GM18505 (cell line): ENCODE measurements at regions not wholly inside any gene's neighbourhood (a gene's known extent, or its start where the extent isn't known, plus 50 kb on each side); places are given as distances from the start of the nearest gene placed in this dataset.
"Not testable (repeated sequence)": the region's sequence is repeated elsewhere in the genome, so short reads cannot be mapped to it uniquely, and the experiment has no call there.

Source experiments
- ATAC-seq: cut with Tn5 transposase; IDR thresholded peaks from one replicate; pipeline ENCODE4 v1.9.1; 2021; ENCODE audit not compliant: unreplicated experiment
- POLR2A ChIP-seq: IDR thresholded peaks from 4 replicates; pipeline ENCODE4 v1.6.1; 2011; ENCODE audit warnings: borderline replicate concordance; ENCODE audit not compliant: insufficient read depth, insufficient read length; ENCODE audit errors: extremely low read depth

- no peak for ATAC-seq
- TF ChIP-seq POLR2A = no peak
Measured at GRCh38 chr5:18799482-18800128, 1165.3 kb downstream of the TAF11L14 start.

GRCh38 chr5:18800293-18801025 is 1166.2 kb downstream of the TAF11L14 start:
- TF ChIP-seq POLR2A = no peak
- no peak for ATAC-seq

GRCh38 chr5:18801413-18801812 is 1167.2 kb downstream of the TAF11L14 start:
- ATAC-seq = not testable (repeated sequence)

- TF ChIP-seq POLR2A = no peak
- ATAC-seq = no peak
Measured at GRCh38 chr5:18802336-18802735, 1168.1 kb downstream of the TAF11L14 start.

GRCh38 chr5:18805376-18805775 is 1171.1 kb downstream of the TAF11L14 start:
- no peak for TF ChIP-seq POLR2A
- no peak for ATAC-seq

- no peak for TF ChIP-seq POLR2A
- ATAC-seq = no peak
Measured at GRCh38 chr5:18807256-18808149, 1173.2 kb downstream of the TAF11L14 start.

- TF ChIP-seq POLR2A = no peak
- ATAC-seq = no peak
Measured at GRCh38 chr5:18811661-18812060, 1176.3 kb downstream of the CDH18 start.

GRCh38 chr5:18828351-18828750 is 1159.6 kb downstream of the CDH18 start:
- no peak for TF ChIP-seq POLR2A
- ATAC-seq = no peak

- no peak for ATAC-seq
- no peak for TF ChIP-seq POLR2A
Measured at GRCh38 chr5:18829539-18829938, 1158.5 kb downstream of the CDH18 start.

GRCh38 chr5:18850216-18850615 is 1137.8 kb downstream of the CDH18 start:
- TF ChIP-seq POLR2A = no peak
- ATAC-seq = no peak

GRCh38 chr5:18872978-18873377 is 1115.0 kb downstream of the CDH18 start:
- TF ChIP-seq POLR2A = no peak
- no peak for ATAC-seq

- ATAC-seq = no peak
- TF ChIP-seq POLR2A = no peak
Measured at GRCh38 chr5:18876565-18876964, 1111.4 kb downstream of the CDH18 start.

- no peak for TF ChIP-seq POLR2A
- ATAC-seq = no peak
Measured at GRCh38 chr5:18881615-18882014, 1106.4 kb downstream of the CDH18 start.

GRCh38 chr5:18882154-18882553 is 1105.8 kb downstream of the CDH18 start:
- TF ChIP-seq POLR2A = no peak
- no peak for ATAC-seq

- no peak for TF ChIP-seq POLR2A
- ATAC-seq = no peak
Measured at GRCh38 chr5:18888821-18889220, 1099.2 kb downstream of the CDH18 start.
